Ovary (tissue), 7 donors: ENCODE measurements at regions not wholly inside any gene's neighbourhood (a gene's known extent, or its start where the extent isn't known, plus 50 kb on each side); places are given as distances from the start of the nearest gene placed in this dataset.

Source experiments
- DNase-seq, 5 donors: peaks; one replicate each; pipeline ENCODE4 v3.0.0-alpha.2; 2019 to 2020
- H3K27ac ChIP-seq, 2 donors: fragments of 200-600 bp; one replicate each; pipeline versions ENCODE4 v1.5.1 to v1.8.0; 2019 to 2022
- H3K27me3 ChIP-seq: fragments of 200-600 bp; one replicate; pipeline ENCODE4 v1.8.0; 2022
- H3K36me3 ChIP-seq: fragments of 200-600 bp; sonication (generic); one replicate; pipeline ENCODE4 v1.5.1; 2019
- H3K4me1 ChIP-seq: one replicate; pipeline ENCODE4 v1.8.1; 2013; ENCODE audit warnings: mild to moderate bottlenecking, moderate library complexity; ENCODE audit not compliant: insufficient read depth
- H3K4me3 ChIP-seq: fragments of 200-600 bp; sonication (generic); one replicate; pipeline ENCODE4 v1.5.1; 2017
- H3K9me3 ChIP-seq, 2 donors: fragments of 200-600 bp in 1 of 2; sonication (generic) in 1 of 2; one replicate each; pipeline versions ENCODE4 v1.5.1 to v1.8.1; 2013 to 2019; ENCODE audit warnings: mild to moderate bottlenecking in 1 of 2, moderate library complexity in 1 of 2
- EP300 ChIP-seq: sonication (generic); formaldehyde crosslinking; IDR thresholded peaks from one replicate; pipeline ENCODE4 v1.6.1; 2017; ENCODE audit warnings: antibody characterized with exemption
- POLR2A ChIP-seq: fragments of 450-650 bp; IDR thresholded peaks from one replicate; pipeline ENCODE4 v1.6.1; 2017; ENCODE audit warnings: antibody characterized with exemption, mild to moderate bottlenecking, moderate library complexity
- WGBS, 3 donors: extraction: QIAGEN DNeasy Blood & Tissue Kit in 1 of 3; methylation state at CpG; one replicate each; pipeline versions ENCODE4 v1.1.5 to v1.1.7; 2013 to 2017; 5-methylcytosine and 5-hydroxymethylcytosine counted together
- intact Hi-C, 4 donors: fragments of 100-400 bp; cut with DNase I; formaldehyde crosslinking; loops; one replicate each; pipeline versions ENCODE4 v1.11.0 to v1.15.1; 2022 to 2023
- TF ChIP-seq, protein P1 (sequence below), 3 donors: fragments of 450-650 bp in 2 of 3; fragments of 200-600 bp in 1 of 3; IDR thresholded peaks; one replicate each; pipeline versions ENCODE4 v1.5.1 to v1.8.0; 2016 to 2022; ENCODE audit warnings: antibody characterized with exemption in 3 of 3, mild to moderate bottlenecking in 1 of 3
- donor health status: DM: no; HTN: no; CAD: no; lungs with moderate emphysema.
- donor health status: DM: no; HTN: no; CAD: no.
- donor health status: Bipolar disorder and iron deficiency.
- donor health status: DM: no; HTN: no; CAD: no.
- donor health status: DM: yes; HTN: yes; CAD: no.

DNA sequence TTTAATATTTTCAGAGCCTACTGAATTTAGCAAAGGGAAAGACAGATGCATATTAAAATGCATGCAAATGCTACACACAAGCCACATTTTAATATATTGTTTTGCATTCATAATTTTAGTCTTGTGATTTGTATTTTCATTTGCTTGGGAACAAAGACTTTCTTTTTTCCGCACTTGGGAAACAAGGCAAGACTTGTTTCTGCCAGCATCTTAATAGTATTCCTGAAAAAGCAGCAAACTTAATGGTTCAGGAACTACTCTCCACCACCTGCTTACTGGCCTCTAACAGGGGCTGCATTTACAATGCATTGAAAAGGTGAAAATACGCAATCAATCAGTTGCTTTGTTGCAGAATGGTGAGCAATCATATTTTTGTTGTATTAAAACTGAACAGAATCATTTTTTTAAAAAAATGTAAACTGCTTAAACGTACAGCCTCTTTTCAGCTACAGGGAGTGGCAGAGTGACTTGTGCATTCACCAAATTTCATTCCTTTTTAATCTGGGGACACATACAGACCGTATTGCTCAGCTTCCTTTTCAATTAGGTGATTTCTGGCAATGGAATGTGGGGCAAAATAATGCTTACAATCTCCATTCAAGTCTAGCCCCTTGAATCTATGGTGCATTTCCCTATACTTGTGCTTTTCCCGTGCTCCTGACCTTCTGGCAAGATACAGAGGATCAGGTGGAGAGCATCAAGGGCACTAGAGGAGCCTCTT, 144.1 kb upstream of the BTG1 start:
- H3K9me3 ChIP-seq, result no peaks in the 10 kb centered on the region
- no peak for TF ChIP-seq POLR2A
- TF ChIP-seq, protein P1, sequence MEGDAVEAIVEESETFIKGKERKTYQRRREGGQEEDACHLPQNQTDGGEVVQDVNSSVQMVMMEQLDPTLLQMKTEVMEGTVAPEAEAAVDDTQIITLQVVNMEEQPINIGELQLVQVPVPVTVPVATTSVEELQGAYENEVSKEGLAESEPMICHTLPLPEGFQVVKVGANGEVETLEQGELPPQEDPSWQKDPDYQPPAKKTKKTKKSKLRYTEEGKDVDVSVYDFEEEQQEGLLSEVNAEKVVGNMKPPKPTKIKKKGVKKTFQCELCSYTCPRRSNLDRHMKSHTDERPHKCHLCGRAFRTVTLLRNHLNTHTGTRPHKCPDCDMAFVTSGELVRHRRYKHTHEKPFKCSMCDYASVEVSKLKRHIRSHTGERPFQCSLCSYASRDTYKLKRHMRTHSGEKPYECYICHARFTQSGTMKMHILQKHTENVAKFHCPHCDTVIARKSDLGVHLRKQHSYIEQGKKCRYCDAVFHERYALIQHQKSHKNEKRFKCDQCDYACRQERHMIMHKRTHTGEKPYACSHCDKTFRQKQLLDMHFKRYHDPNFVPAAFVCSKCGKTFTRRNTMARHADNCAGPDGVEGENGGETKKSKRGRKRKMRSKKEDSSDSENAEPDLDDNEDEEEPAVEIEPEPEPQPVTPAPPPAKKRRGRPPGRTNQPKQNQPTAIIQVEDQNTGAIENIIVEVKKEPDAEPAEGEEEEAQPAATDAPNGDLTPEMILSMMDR (IDR thresholded peaks at IDR 0.05), result no peak
- TF ChIP-seq EP300, result no peak
- 67 to 75% (median 71%) methylated on average over 5 of the region's 5 CpGs for WGBS, 3 donors
- H3K36me3 ChIP-seq, result no peaks in the 10 kb centered on the region
- H3K27me3 ChIP-seq, result no peaks in the 10 kb centered on the region
- H3K4me3 ChIP-seq, result no peak overlapping the region
- intact Hi-C loops, result no loop called here
- H3K27ac ChIP-seq, result no peak overlapping the region
- peaks cover 1% of the 10 kb centered on the region for H3K4me1 ChIP-seq
- DNase-seq, result no peak

DNA sequence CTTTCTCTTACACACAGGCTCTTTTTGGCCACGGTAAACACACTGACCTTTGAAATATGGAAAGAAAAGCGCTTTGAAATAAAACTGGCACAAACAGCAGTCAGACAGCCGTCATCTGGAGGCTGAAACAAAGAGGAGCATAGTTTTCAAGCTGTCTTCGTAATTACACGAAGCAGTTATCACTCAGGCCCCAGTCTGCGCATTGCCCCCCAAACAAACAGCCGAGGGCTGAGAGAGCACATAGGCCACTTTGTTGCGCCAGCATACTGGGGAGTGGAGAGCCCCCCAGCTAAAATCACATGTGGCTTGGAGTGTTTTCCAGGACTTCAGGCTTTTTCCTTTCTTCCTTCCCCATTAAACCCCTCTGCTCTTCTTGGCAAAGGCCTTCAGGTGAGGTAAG, 142.9 kb upstream of the BTG1 start:
- no peak overlapping the region for H3K4me3 ChIP-seq
- TF ChIP-seq EP300 (no peak), POLR2A (no peak)
- TF ChIP-seq, protein P1 (IDR thresholded peaks at IDR 0.05), result no peak
- no peaks in the 10 kb centered on the region for H3K4me1 ChIP-seq
- H3K27ac ChIP-seq, result no peak overlapping the region
- intact Hi-C loops, result no loop called here
- WGBS, 3 donors, result 77 to 93% (median 88%) methylated on average over 8 of the region's 8 CpGs
- no peaks in the 10 kb centered on the region for H3K9me3 ChIP-seq
- no peaks in the 10 kb centered on the region for H3K36me3 ChIP-seq
- H3K27me3 ChIP-seq, result no peaks in the 10 kb centered on the region
- DNase-seq, result no peak

DNA sequence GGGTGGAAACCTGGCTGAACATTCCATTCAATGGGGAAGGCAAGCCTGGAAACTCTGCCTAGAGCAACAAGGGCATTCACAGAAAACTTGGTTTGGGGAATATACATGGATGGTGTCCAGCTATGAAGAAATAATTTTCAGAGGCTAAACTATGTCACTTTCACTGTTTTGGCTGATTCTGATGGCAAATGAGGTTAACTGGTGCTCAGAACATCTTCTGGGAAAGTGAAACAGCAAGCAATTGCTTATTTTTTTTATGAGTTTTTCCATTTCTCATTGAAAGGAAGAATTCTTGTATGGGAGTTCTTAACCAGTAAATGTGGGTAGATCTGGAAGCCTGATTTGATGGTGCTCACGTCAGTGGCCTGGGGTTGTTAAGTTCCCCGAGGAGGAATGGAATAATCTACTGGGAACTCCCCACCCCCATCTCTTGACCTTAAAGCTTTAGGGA, 132.8 kb upstream of the BTG1 start:
- Histone ChIP-seq H3K9me3 (no peaks in the 10 kb centered on the region), H3K27me3 (no peaks in the 10 kb centered on the region), H3K4me3 (no peak overlapping the region), H3K4me1 (no peaks in the 10 kb centered on the region), H3K27ac (no peak overlapping the region), H3K36me3 (no peaks in the 10 kb centered on the region)
- TF ChIP-seq EP300 (no peak), POLR2A (no peak)
- TF ChIP-seq, protein P1 (IDR thresholded peaks at IDR 0.05), result no peak
- WGBS, 3 donors, result 29 to 51% (median 40%) methylated on average over 2 of the region's 2 CpGs
- DNase-seq, result no peak
- intact Hi-C loops, result no loop called here

DNA sequence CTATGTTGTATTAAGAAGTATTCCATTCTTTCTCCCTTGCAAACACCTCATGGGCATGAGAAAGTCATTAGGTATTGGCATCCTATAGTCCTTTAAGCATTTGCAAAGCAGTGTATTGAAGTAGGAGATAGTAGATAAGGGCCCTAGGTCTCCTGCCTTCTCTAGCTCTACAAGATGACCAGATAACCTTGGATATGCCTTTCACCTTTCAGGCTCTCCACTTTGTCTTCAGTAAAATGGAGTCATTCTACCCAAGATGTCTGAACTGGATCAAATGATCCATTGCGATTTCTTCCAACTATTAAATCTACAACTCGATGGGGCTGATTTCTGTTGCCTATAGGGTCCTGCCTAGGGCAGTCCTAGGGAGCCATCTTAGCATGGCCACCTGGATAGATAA, 132.1 kb upstream of the BTG1 start:
- TF ChIP-seq, protein P1 (IDR thresholded peaks at IDR 0.05), result no peak
- no peak for TF ChIP-seq EP300
- TF ChIP-seq POLR2A, result no peak
- no peak overlapping the region for H3K4me3 ChIP-seq
- H3K27me3 ChIP-seq, result no peaks in the 10 kb centered on the region
- H3K4me1 ChIP-seq, result no peaks in the 10 kb centered on the region
- no peaks in the 10 kb centered on the region for H3K9me3 ChIP-seq
- H3K36me3 ChIP-seq, result no peaks in the 10 kb centered on the region
- H3K27ac ChIP-seq, result no peak overlapping the region
- intact Hi-C loops, result no loop called here
- 46 to 50% (median 49%) methylated on average over 2 of the region's 2 CpGs for WGBS, 3 donors
- DNase-seq, result no peak
